HG03039 (cell line): ENCODE measurements at regions not wholly inside any gene's neighbourhood (a gene's known extent, or its start where the extent isn't known, plus 50 kb on each side); places are given as distances from the start of the nearest gene placed in this dataset.

Experiments used
- ATAC-seq: cut with Tn5 transposase; IDR thresholded peaks from one replicate; pipeline ENCODE4 v1.9.1; 2021; ENCODE audit warnings: mild to moderate bottlenecking, moderate library complexity; ENCODE audit not compliant: unreplicated experiment

DNA sequence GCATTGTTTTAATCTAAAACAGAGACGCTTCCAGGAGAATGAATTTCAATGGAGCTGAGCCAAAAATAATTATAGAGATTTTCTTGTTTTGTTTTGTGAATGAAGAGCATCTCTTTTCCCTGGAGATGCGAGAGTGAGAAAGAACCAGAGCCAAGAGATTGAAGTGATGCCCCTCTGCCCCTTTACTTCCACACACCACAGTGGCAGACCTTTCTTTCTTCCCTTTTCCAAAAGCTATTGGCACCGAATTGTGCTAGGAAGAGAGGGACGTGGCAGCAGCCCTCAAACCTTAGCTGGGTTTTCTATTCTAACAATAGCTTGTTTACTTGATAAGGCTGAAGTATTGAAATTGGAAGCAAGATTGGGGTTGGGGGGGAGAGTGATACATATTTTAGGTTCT, 133.0 kb upstream of the TMEM161B start:
- no peak for ATAC-seq

DNA sequence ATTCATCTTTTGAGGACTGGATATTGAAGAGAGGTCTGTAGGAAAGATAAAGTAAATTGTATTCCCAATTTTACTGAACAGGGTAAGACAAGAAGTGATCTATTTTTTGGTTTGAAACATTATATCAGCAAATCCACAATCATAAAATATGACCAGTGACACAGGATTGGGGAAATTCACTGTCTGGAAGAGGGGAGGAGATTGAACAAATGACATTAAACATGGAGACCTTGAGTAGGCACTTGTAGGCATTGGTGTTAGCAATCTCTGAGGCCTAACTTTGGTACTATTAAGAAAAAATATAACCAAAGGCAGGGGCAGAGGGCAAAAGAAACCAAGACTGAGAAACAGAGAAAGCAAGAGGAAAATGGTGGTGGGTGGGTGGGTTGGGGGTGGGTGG, 132.6 kb upstream of the TMEM161B start:
- no peak for ATAC-seq

- ATAC-seq, result no peak
Measured at GRCh38 chr5:88399561-88399960, 130.9 kb upstream of the TMEM161B start.

GRCh38 chr5:88398316-88398715, 129.7 kb upstream of the TMEM161B start:
- no peak for ATAC-seq

- no peak for ATAC-seq
Measured at GRCh38 chr5:88396751-88397281, 128.2 kb upstream of the TMEM161B start.

DNA sequence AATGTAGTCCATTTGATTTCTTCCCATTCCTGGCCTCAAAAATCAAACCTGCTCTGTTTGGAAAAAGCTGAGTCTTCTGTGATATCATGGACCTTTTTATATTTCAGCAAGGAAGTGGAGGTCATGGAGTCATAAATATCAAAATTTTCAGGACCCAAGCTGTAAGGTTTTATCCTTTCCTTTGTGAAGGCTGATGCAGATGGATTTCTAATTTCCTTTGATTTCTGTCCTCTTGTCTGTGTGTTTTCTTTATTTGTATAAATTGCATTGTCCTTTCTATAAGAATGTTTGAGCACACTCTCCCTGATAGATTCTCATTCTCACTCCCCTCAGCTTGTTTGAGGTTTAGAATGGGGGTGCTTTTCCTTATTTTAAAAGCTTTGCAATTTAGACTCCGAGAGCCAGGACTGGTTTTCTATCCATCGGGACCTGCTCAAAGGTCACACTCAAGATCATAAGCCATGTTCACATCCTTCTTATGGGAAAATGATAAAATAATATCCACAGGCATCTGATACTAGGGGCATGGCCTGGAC, 127.4 kb upstream of the TMEM161B start:
- ATAC-seq, result no peak

GRCh38 chr5:88395264-88395663, 126.6 kb upstream of the TMEM161B start:
- ATAC-seq, result no peak

GRCh38 chr5:88394536-88395175, 126.0 kb upstream of the TMEM161B start:
- no peak for ATAC-seq

GRCh38 chr5:88393716-88394535, 125.3 kb upstream of the TMEM161B start:
- no peak for ATAC-seq

DNA sequence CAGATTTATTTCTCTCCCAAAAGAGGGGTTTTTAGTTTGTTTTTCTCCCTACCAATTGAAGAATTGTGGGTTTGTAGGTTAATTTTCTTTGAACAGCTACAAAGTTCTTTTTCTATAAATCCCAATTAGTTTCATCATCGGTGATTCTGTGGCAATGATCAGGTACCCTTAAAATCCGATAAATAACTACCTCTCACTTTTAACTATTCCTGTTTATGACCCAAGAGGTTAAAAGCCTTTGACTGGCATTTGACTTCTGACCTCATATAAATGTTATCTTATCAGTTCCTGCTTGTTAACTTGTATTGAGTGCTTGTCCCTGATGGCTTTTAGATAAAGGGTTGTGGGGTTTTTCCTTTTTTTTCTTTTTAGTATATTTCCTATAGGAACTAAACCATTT, 124.4 kb upstream of the TMEM161B start:
- ATAC-seq, result no peak

DNA sequence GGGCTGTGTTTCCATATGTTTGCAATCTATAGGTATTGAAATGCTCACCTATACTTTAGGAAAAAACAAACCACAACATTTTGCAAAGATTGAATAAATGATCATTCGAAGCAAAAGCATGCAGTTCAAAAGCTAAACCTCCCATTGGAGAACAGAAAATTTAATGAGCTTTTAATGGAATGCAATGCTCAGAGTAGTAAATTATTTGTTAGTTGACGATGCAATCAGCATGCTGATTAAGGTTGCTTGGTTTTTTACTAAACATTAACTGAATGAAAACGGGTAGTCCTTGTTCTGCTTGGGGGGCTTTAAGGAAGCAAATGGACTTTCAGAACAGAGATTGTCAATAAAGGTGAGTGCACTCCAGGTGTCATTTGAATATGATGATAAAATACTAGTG, 123.3 kb upstream of the TMEM161B start:
- ATAC-seq, result no peak

DNA sequence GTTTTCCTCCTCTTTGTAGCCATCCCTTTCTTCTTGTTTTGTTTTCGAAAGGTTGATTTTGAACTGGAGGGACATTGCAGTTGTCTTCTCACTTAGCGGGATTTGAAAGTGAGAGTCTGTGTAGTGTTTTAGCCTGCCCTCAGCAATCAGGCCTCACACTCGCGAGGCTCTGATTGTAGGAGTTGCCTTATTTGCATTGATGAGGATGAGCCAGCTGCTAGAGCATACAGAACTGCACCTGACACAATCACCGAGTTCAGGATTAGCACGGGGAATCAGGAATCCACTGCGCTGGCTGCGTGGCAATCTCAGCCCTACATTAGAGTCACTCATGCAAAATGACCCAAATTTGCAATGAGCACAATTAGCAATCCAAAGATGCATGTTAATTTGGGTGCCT, 122.5 kb upstream of the TMEM161B start:
- no peak for ATAC-seq

DNA sequence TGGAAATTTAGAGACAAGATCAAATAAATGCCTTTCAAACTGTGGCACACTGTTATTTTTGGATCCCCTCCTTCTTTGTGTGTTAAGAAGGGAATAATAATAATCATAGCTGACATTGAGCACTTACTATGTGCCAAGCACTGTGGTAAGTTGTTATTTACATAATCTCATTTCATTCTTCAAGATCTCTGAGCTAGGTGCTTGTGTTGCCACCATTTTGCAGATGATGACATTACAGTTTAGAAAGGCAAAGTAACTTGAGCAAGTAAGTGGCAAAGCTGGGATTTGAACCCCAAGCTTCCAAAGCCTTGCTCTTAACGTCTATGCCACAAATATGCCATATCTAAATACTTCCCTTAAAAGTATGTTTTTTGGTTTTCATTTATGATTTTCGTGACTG, 121.8 kb upstream of the TMEM161B start:
- no peak for ATAC-seq

GRCh38 chr5:88390096-88390441, 121.4 kb upstream of the TMEM161B start:
- ATAC-seq, result no peak

DNA sequence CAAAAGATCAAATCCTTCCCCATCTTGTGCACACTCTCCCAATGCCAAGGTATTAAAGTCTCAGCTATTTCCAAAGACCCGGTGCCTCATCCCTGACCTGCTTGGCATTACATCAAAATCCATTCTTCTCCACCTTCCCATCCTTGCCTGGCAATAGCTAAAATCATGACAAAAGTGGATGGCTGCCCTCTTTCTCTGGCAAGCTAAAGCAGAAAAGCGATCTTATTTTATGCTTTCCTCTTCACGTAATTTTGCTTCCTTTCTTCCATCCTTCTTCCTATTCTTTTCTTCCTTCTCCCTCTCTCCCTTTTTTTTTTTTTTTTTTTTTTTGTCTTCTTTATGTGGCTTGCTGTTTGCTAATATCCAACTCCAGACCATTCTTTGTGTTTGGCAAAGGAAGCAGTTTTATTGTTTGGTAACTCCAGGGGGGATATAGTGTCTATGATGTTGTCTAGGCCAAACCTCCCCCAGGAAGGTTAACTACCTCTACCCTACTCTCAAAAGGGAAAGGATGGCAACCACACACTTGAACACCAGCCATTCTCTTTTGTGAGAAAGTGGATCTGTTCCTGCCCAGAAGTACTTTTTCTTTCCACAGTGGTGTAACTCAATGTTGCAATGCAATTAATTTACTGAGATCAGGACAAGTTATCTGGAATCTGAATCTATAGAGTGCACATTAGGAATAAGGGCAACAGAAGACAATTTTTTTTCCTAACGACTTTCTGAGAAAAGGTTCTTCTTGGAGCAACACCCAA, 120.9 kb upstream of the TMEM161B start:
- ATAC-seq, result no peak

DNA sequence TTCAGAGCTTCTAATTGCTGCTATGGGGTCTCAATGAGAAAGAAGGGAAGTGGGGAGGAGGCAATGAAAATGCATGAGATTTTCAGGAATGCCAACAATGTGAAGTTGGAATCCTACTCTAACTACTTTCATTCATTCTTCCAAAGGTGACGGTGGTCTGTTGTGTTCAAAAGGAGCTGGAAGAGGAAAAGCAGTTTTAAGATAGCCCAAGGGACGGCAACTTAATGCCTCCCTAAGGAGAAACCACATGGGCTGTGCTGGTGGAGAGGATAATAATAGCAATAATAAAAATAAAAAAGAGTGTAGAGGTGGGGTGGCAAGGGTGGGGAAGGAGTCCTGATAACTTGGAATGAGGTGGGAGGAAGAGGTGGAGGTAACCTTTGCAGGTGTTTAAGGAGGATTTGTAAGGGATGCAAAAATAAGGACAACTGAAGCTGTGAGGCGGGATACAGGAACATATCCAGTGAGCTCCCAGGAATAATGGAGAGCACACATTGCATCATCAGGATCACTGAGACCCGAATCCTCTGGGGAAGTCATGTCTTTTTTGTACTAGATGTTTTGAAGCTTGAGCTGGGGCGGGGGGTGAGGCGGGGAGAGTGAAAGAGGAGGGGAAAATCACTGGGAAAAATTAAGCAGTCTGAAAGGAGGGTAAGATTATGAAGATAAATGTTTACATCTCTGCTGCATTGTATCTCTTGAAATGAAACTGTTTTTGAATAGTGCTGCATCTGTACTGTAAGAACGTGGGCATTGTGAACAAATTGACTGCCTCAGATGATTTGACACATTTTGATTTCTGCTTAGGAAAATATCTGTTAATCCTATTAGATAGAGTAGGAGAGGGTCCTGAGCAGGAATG, 120.1 kb upstream of the TMEM161B start:
- ATAC-seq, result no peak

GRCh38 chr5:88384886-88385285, 116.2 kb upstream of the TMEM161B start:
- no peak for ATAC-seq

GRCh38 chr5:88380332-88380731, 111.7 kb upstream of the TMEM161B start:
- no peak for ATAC-seq

- ATAC-seq, result no peak
Measured at GRCh38 chr5:88377705-88378656, 109.3 kb upstream of the TMEM161B start.
